Stimulated activated CD8-positive, alpha-beta memory T cell treated with anti-CD3 and anti-CD28 coated beads, Interleukin-2, amount 100 ng/mL, for 48 hours (primary cell): ENCODE measurements at regions not wholly inside any gene's neighbourhood (a gene's known extent, or its start where the extent isn't known, plus 50 kb on each side); places are given as distances from the start of the nearest gene placed in this dataset.

Source experiments
- DNase-seq, 2 donors: peaks; one replicate each; pipeline ENCODE4 v3.0.0-alpha.2; 2020; ENCODE audit warnings: low read depth in 2 of 2

DNA sequence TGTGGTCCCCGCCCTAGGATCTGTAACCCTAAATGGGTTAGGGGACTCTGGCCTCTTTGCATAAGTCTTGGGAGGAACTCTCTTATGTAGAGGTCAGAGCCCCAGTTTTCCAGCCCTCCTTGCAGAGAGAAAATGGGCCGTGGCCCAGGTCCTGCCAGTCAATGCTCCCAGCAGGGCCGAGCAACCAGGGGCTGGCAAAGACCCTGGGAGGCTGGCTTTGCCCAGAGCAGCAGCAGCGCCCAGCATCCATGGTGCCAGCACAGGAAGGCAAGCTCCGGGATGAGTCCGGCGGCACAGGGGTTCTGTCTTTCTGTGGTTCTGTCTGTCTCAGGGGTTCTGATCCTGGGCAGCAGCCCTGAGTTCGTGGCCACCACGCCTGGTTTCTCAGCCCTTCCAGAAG is 684.8 kb downstream of the BRD1 start:
- DNase-seq = no peak

- DNase-seq = no peak
These were observed 685.4 kb downstream of the BRD1 start for GRCh38 chr22:49142296-49142695.

DNA sequence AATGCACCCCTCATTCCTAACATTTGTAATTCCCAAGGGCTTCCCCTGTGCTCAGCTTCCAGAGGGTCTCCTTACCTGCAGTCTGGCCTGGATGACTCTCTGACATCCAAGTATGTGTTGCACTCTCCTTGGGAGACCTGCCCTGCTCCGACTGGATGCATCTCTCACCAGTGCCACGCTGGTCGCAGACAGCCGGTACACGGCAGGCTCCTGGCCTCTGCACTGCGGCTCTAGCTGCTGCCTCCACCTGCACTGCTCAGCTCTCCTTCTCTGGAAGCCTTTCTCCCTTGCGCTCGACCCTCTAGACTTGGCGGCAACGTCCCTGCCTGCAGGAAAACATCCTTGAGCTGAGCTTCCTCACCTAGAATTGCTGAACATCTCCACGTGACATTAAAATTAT is 685.9 kb downstream of the BRD1 start:
- DNase-seq = no peak

GRCh38 chr22:49140911-49141665 is 686.6 kb downstream of the BRD1 start:
- no peak for DNase-seq

GRCh38 chr22:49139492-49140151 is 688.1 kb downstream of the BRD1 start:
- DNase-seq = no peak

- DNase-seq = no peak
These were observed 689.4 kb downstream of the BRD1 start for GRCh38 chr22:49138250-49138790.

- no peak for DNase-seq
These were observed 690.4 kb downstream of the BRD1 start for GRCh38 chr22:49137206-49137840.

- DNase-seq = no peak
These were observed 690.9 kb downstream of the BRD1 start for GRCh38 chr22:49136816-49137180.

GRCh38 chr22:49136041-49136815 is 691.4 kb downstream of the BRD1 start:
- no peak for DNase-seq

DNA sequence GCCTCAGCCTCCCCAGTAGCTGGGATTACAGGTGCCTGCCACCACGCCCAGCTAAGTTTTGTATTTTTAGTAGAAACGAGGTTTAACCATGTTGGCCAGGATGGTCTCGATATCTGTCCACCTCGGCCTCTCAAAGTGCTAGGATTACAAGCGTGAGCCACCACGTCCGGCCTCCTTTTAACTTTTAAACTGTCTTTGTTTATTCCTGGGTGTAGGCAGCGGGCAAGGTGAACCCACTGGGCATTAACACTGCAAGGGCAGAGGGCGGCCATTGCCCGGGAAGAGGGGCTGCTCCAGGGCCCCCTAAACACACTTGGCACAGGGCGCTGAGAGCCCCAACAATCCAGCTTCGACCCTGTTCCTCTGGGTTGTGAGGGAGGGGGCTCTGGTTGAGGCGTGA is 693.6 kb downstream of the BRD1 start:
- DNase-seq = no peak

GRCh38 chr22:49133541-49133940 is 694.1 kb downstream of the BRD1 start:
- no peak for DNase-seq

GRCh38 chr22:49132009-49132408 is 695.7 kb downstream of the BRD1 start:
- no peak for DNase-seq

DNA sequence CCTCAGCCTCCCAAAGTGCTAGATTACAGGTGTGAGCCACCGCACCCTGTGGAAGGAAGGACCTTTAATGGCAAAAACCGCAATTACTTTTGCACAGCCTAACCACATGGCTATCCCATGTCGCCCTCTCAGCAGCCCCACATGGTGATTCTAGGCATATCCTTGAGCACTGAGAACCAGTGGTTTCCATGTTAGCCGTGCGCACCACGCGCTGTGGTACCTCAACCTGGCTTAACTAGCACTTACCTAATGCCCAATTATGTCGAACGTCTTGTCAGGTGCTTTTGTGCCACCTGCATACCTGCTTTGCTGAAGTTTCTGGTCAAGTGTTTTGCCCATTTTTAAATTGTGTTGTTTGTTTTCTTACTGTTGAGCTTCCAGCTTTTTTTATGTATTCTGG is 697.9 kb downstream of the BRD1 start:
- no peak for DNase-seq

DNA sequence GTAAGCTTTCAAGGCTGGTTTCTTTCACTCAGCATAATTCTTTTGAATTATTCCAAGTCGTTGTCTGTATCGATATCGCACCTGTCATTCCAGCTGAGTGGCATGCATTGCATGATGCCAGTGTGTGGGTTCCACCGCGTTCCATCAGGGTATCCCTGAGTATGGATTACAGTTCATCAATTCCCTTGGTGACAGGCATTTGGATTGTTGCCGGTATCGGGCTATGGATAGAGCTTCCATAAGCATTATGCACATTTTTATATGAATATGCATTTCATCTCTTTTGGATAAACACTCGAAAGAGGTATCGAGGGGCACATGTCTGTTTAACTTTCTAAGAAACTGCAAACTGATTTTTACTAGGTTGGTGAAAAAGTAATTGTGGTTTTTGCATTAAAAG is 698.8 kb downstream of the BRD1 start:
- no peak for DNase-seq

- no peak for DNase-seq
These were observed 703.1 kb downstream of the BRD1 start for GRCh38 chr22:49124608-49125007.

DNA sequence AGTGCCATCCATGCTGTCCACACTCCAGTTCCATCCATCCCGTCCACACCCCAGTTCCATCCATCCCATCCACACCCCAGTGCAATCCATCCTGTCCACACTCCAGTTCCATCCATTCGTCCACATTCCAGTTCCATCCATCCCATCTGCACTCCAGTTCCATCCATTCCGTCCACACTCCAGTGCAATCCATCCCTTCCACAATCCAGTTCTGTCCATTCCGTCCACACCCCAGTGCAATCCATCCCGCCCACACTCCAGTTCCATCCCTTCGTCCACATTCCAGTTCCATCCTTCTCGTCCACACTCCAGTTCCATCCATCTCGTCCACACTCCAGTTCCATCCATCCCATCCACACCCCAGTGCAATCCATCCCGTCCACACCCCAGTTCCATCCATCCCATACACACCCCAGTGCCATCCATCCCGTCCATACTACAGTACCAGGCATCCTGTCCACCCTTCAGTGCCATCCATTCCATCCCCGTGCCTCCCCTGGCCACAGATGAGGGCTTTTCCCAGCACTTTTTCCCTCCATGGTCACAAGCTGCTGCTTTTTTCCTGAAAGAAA is 704.0 kb downstream of the BRD1 start:
- DNase-seq = no peak

- no peak for DNase-seq
These were observed 708.1 kb downstream of the BRD1 start for GRCh38 chr22:49119551-49119952.

GRCh38 chr22:49118065-49118464 is 709.6 kb downstream of the BRD1 start:
- no peak for DNase-seq

DNA sequence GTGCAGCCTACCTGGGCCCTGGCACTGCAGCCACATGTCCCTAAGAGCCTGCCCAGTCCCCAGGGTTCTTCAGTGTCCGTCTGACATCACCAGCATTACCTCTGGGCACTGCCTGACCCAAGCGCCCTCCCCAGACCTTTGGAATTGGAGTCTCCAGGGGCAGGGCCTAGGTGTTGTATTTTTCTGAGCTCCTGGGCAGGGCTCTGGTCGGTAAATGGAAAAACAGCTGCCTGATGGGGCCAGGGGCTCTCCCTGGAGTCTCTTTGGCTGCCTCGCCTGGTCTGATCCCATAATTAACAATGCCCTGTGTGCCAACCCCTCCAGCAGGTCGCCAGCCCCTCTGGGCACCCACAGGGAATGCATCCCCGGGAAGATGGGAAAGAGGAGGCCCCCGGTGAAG is 710.2 kb downstream of the BRD1 start:
- no peak for DNase-seq

- no peak for DNase-seq
These were observed 711.1 kb downstream of the BRD1 start for GRCh38 chr22:49116486-49117120.

- DNase-seq = no peak
These were observed 711.7 kb downstream of the BRD1 start for GRCh38 chr22:49116021-49116420.
